GM19035 (cell line): ENCODE measurements at regions not wholly inside any gene's neighbourhood (a gene's known extent, or its start where the extent isn't known, plus 50 kb on each side); places are given as distances from the start of the nearest gene placed in this dataset.

Experiments
- ATAC-seq: cut with Tn5 transposase; IDR thresholded peaks from one replicate; pipeline ENCODE4 v1.9.1; 2021; ENCODE audit not compliant: unreplicated experiment

DNA sequence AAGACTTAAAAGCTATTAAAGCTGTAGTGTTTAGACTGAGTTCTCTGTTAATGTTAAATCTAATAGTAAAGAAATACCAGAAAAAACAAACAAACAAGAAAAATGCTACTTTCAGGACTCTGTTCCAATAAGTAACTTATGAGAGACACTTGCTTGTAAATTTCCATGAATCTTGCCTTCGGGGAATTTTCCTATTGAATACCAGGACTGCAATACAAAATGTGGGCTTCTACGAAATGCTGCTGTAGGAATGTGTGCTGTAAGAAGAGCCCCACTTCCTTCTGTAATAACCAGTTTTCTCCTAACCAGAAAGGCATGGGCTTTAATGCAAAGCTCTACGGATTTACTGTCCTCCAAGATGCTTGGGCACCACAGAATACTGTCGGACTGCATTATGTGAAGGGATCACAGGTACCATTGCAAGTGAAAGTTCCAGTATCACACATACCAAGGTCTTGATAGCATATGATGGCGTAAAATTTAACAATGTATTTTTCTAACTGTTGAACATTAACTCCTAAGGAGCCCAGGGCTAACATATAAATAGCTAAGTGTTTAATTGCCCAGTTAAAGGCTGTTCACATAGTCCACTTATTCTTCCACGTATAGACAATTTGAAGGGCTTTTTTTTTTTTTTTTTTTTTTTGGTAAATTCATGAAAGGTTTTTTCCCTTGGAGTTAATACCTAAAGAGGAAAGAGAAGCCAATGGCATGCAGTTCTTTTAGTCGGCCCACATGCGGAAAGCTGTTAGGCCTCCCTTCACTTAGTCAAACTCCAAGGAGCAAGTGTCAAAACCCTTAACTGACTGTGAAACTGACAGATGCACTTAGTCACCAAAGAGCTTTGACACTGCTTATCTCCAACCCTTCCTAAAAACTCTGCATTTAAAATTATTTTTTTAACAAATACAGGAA lies 564.0 kb upstream of the POU3F3 start:
- ATAC-seq, result no peak

DNA sequence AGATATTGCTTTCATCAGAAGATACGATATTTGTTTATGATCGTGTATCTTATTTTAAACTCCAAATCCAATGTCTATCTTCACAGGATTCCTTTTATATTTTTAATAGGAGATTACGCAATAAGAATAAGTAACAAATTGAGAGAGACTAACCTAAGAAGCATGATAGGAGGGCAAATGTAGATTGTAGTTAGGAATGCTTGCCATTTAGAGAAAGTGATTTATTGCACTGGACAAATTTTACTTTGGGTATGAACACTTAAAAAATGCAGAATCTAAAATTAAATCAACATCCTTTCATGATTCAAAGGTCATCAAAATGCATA lies 563.4 kb upstream of the POU3F3 start:
- no peak for ATAC-seq

DNA sequence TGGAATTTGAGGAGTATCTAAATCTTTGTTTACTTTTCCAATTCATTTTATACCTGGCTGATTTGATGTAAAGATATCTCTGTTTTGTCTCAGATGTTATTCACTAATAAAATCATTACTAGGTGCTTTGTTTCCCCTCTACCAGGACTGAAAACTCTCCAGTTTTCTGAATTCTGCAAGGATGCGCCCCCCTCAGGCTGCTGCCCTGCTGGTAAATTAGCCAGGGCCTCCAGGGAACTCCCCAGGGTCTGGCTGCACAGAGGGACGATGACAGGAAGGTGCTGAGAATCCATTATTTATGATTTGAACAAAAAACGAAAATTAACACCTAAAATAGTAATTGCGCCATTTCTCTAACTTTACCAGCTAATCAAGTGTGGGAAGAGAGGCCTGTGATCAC lies 541.2 kb upstream of the POU3F3 start:
- no peak for ATAC-seq

DNA sequence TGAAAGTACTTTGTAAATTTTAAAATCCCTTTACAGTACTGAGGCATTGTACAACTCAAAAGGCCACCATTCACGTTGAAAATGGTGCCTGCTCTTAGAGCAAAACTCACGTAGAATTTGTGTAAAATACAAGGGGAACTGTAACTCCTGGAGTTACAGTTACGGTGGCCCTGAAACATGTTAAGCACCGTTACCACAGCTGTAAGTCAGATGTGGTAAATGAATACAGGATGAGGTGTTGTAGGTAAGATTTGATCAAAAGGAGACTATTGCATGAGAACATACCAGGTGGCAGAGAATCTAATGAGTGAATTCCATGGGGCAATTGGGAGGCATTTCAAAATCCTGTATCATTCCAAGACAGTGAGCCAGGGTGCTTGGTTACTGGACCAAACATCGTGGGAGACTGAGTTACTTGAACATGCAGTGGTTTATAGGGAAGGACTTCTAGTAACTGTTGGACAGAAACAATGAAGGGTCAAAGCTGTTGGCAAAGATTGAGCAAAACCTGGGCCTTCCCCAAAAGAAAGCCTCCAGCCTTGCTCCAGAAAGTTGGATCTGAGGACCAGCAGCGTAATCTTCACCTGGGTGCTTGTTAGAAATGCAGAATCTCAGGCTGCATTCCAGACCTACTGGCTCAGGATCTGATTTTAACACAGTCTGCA lies 535.8 kb upstream of the POU3F3 start:
- ATAC-seq, result no peak

DNA sequence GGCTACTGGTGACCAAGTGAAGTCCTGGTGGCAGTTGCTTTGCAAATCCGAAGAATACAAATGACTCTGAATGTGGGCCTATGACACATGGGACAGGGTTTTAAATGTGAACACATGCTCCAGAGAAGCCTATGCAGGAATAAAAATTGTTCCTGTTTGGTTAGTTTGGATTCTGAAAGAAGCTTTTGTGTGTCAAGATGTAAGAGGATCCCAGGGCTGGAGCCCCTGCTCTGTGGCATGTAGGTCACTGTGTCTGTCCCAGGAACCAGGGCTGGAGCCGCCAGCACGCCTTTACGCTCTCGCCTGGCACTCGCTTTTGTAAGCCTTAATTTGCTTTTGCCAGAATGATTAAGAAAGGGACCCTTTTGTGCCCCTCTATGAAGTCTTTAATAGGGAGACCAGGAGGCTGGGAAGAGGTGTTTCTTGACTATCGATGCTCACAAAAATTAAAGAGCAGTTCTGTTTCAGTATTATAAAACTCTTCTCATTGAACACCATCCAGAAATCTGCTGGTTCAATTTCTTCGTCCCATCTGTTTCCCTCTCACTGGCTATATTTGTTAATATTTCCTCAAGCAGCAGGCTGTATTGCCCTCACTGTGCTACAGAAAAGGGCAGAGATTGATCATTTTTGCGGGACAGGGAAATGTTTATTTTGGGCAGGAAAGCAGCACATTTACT lies 532.7 kb upstream of the POU3F3 start:
- no peak for ATAC-seq

DNA sequence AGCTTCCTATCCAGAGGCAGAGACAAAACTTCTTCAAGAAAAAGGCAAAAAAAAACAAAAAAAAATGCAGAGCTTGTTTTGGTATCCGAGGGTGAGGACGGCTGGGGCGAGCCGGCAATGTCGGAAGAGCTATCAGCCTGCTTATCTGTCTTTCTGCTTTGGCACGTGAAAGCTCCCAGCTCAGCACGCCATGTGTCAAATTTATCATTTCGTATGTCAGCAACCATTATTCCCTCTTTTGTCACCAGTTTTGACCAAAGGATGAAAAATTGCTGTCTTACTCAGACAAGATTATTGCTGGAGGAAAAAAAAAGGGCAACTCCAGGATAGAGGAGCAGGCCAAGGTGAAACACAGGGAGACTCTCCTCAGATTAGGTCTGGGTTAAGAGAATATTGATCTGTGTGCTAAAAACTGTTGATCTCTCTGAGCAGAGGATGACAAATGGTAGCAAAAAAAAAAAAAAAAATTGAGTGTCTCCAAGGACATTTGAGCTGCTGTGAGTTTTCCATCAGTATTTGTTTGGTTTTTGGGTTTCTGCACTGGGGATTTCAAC lies 532.0 kb upstream of the POU3F3 start:
- ATAC-seq, result no peak

DNA sequence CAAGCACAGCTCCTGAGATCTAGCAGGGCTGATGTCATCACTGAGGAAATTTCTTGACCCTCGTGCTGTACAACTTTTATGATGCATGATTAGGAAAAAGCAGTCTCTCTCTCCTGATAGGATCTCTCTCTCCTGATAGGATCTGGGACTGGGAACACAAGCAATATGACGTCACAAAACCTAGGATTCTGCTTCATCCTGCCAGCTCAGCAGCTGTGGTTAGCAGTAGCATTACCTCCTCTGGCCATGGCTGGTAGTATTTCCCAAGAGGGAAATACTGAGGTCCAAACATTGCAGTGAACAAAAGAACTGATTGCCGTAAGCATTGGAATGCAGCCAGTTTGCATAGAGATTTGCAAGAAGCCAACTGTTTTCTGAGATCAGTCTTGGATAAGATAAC lies 521.2 kb upstream of the POU3F3 start:
- no peak for ATAC-seq

DNA sequence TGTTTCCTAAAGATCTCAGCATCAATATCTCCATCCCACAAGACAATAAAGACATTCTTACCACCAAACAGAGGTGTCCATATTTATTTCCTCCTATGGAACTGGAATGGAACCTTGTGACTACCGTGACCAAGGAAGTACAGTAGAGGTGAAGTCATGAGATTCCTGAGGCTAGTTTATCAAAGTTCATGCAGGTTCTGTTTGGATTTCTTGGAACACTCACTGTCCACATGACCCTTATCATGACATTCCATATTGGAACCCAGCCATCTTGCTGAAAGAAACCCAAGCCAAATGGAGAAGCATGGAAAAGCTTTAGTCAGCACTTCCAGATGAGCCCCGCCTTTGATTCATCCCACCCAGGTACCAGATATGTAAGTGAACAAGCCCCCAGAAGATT lies 516.0 kb upstream of the POU3F3 start:
- no peak for ATAC-seq

DNA sequence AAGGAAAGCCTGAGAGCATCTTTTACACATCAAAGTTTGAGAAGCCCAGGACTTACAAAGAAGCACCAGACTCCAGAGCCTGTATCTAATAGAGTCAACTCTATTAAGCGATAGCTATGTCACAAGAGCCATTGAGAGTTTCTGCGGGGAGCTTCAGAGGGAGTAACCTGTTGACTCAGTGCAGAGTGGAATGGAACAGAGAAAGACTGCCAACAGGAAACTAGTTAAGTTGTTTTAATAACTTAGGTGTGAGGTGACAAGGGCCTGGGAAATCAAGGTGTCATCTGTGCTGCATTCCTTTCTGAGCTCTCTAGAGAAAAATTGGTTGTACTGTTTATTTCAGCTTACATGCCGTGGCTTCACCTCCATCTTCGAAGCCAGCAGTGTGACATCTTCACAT lies 513.8 kb upstream of the POU3F3 start:
- ATAC-seq, result no peak

DNA sequence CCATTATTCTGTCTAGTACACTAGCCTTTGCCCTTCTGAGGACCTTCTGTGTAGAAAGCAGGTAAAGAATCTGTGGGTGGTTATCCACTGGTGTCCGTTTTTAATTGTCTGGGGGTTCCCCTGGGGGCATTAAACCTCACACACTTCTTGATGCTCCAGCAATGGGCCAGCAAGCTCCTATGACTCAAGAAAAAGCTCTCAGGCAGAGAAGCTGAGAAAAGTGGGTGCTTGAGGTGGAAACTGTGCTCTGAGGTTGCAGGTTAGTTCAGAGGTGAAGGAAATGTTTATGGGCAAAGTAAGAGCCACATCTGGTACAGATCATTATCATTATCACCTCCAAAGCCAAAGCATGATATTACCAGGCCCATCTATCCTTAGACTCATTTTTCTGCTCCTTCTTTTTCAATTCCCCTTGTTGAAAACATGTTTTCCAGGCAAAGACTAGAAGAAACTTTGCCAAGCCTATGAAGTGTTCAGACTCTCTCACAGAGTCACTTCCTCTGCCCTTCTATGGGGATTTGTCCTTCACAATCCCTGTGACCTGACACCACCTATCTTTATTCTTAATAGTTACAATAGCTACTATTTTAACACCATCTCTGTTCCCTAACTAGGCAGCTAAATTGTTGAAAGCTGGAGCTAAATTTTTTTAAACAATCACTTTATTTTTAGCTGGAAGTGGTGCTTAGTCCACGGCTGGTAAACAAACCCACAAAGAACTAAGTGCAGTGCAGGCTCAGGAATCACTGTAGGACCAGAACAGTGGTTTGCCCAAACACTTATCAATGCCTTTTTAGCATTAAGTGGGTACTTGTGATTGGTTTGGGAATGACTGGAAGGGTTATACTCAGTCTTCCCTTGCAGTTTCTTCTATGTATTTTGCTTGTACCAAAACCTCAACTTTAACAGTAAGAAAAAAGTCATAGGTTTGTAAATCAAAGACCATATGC lies 512.8 kb upstream of the POU3F3 start:
- ATAC-seq, result no peak

DNA sequence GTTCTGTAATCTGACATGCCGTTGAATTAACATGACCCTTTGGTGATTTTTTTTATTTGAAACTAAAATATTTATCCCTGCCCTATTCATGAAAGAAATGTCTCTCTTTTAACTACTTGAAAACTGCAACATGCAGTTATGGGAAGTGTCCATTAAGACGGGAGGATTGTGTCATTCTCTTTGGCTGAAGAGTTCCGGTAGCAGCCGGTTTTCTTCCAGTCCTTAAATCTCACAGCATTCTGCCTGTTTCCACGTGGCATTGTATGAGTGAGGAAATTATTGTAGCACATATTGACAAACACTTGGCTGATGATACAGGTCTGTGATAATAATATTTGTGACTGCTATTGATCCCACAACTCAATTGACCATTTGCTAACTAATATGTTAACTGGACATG lies 509.6 kb upstream of the POU3F3 start:
- ATAC-seq, result no peak

DNA sequence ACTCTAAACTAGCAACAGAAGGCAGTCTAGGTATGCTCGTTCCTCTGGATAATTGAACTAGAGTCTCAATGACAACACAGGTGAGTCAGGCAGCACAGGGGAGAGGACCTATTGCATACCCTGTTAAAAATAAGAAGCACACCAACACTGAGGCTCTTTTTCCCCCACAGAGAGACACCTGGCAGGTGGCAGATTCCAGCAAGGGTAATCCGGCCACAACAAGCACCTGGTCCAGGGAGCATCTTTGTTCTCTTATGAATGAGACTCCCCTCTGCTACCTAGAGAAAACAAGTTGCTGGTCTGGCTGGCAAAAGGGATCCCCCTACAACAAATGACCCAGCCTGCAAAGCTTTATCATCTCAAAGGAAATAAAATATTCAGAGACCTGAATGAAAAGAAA lies 508.9 kb upstream of the POU3F3 start:
- no peak for ATAC-seq

DNA sequence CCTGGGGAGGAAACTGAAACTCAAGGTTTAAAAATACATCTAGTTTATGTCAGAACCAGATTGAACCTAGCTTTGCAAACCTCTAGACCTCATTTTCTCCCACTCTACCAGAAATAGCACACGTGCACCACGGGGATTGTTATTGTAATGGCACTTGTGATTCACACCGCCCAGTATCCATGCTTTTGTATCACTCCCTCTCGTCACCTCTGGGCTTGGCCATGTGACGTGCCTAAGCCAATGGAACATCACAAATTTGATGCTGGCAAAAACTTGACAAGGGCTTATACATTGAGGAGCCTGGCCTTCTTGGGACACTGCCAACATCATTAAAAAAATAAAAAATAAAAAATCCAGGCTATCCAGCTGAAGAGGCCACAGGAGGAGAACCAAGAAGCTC lies 495.8 kb upstream of the POU3F3 start:
- no peak for ATAC-seq

DNA sequence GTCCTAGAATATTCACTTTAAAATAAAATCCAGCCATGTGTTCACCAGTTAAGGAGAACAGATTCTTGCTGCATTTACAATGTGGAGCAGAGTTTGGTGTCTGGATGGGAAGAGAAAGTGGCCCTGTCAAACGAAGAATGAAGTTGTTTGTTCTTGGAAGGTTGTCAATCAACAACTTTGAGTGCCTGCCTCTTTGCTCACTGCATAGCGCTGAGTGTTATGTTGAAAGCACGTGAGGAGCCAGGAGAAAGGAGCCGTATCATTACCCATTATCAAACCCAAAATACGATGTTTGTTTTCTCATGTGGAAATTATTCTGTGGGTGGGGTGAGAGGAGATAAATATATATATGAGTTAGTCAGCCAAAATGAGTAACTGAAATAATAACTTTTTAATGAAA lies 492.5 kb upstream of the POU3F3 start:
- no peak for ATAC-seq

DNA sequence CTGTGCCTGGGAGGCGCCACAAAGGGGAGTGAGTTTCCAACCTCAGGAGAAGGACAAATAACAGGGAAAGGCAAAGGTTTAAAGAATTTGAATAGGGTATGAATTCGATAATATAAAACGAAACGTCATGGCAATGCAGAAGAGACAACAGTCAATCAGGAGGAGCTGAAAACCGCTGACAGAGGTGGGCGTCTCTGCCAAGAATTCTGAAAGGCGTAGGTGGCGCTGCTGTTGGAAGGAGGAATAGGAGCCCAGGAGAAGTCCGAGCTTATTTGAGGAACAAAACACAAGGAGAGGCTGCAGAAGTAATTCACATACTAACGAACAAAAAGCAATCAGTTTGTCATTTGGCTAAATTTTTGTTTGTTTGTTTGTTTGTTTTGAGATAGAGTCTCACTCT lies 485.8 kb upstream of the POU3F3 start:
- ATAC-seq, result no peak

DNA sequence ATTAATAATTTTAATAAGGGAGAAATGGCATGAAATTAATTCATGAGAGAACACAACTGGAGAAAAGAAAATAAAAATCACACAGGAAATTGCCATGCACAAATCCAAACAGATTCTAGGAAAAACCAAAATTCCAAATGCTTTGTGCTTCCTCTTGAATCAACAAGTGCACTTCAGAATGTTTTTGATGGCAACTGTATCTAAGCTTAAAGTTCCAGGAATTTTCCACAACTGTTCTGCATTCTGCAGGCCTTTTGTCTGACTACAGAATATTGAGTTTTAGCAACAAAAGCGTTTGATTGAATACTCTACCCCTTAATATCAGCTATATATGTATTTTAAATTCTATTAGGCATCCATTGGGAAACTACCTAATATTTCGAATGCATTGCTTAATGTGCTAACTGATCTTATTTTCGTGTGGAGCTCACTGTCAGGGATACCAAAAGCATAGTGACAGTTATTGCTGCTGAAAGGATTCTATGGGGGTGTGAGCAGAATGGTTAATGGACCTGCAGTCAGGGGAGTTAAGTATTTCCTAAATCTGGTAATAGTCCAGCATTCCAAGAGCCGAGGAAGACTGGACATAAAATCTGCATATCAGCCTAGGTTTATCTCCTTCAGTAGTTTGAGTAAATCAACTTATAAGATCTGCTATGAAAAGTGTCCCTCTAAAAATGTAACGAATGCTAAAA lies 482.7 kb upstream of the POU3F3 start:
- ATAC-seq, result no peak

DNA sequence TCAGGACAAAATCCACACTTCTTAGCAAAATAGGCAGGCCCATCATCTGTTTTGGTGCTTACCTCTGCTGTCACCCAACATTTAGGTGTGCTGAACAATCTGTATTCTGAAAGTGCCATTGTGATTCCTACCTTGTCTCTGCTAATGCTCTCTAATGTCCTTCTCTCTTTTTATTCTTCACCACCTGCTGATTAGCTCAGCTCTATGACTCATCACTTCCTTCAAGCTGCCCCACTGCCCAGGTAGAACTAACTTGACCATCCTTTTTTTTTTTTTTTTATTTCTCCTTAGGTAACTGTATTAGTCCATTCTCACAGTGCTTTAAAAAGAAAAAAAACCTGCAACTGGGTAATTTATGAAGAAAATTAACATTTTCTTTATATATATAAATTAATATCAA lies 478.7 kb upstream of the POU3F3 start:
- no peak for ATAC-seq

DNA sequence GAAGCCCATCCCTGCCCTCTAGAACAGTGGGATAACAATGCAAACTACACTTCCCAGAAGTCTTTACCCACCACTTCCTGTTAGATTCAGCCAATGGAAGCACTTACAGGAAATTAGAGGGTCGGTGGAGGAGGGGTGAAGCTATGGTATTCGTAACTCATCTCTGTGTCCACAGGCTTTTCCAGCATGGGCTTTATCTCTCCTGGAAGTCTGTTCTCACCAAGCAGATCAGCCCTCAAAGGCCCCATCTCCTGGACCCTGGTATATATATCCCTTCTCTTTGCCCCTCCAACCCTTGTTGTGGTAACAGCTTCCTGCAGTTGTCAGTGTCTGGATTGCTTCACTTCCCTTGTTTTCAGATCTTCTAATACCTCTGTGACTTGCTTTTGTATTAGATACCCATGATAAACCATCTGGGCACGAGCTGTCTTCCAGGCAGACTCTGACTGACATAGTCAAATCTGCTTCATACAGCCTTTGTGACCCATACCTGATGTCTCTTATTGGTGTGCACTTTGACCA lies 475.0 kb upstream of the POU3F3 start:
- ATAC-seq, result no peak

DNA sequence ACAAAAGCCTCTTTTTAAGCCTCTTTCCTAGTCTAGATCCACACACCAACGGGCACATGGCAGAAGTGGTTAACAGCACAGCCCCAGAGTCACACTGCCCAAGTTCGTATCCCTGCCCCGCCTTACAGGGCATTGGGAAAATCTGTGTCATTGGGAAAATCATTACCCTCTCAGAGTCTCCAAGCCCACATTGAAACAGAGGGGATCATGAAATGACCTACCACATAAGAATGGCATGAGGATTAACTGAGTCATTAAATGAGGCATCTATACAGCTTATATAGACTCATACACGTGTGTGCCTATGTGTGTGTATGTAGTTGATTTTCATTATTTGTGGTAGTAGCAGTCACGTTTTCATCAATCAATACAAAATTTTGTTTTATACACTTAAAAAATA lies 469.0 kb upstream of the POU3F3 start:
- no peak for ATAC-seq

DNA sequence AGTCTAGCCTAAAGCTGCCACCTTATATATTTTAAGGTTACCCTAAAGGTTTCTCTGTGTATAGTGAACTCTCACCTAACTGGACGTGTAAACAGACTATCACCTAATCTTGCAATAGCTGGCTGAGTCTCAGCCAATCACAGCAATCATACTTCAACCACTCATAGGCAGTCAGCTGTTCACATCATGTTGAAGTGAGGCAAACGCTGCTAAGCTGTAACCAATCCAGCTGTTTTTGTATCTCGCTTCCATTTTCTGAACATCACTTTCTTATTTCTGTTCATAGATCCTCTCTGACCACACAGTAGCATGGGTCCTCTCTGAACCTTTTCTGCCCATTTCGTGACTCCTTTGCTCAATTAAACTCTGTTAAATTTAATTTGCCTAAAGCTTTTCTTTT lies 468.2 kb upstream of the POU3F3 start:
- no peak for ATAC-seq
